SH-SY5Y (cell line): ENCODE measurements at regions not wholly inside any gene's neighbourhood (a gene's known extent, or its start where the extent isn't known, plus 50 kb on each side); places are given as distances from the start of the nearest gene placed in this dataset.

ENCODE experiments used
- GATA2 ChIP-seq: IDR thresholded peaks from 2 replicates; pipeline ENCODE4 v1.6.1; 2011; ENCODE audit warnings: mild to moderate bottlenecking, low read depth, low read length
- GATA3 ChIP-seq: IDR thresholded peaks from 2 replicates; pipeline ENCODE4 v1.6.1; 2011; ENCODE audit warnings: low read depth, mild to moderate bottlenecking, low read length, moderate library complexity

GRCh38 chr5:136518174-136518573 lies 152.8 kb upstream of the TRPC7 start:
- no peak for TF ChIP-seq GATA2
- TF ChIP-seq GATA3: no peak
